ENCODE measurements at regions not wholly inside any gene's neighbourhood (a gene's known extent, or its start where the extent isn't known, plus 50 kb on each side); places are given as distances from the start of the nearest gene placed in this dataset.

DNA sequence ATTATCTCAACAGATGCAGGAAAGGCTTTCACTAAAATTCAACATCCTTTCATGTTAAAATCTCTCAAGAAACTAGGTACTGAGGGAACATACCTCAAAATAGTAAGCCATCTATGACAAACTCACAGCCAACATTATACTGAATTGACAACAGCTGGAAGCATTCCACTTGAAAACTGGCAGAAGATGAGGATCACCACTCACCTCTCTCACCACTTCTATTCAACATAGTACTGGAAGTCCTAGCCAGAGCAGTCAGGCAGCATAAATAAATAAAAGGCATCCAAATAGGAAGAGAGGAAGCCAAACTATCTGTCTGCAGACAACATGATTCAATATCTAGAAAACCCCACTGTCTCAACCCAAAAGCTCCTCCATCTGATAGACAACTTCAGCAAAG is 203.6 kb upstream of the GRAMD2B start:
- TF ChIP-seq, protein P1, sequence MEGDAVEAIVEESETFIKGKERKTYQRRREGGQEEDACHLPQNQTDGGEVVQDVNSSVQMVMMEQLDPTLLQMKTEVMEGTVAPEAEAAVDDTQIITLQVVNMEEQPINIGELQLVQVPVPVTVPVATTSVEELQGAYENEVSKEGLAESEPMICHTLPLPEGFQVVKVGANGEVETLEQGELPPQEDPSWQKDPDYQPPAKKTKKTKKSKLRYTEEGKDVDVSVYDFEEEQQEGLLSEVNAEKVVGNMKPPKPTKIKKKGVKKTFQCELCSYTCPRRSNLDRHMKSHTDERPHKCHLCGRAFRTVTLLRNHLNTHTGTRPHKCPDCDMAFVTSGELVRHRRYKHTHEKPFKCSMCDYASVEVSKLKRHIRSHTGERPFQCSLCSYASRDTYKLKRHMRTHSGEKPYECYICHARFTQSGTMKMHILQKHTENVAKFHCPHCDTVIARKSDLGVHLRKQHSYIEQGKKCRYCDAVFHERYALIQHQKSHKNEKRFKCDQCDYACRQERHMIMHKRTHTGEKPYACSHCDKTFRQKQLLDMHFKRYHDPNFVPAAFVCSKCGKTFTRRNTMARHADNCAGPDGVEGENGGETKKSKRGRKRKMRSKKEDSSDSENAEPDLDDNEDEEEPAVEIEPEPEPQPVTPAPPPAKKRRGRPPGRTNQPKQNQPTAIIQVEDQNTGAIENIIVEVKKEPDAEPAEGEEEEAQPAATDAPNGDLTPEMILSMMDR (IDR thresholded peaks at IDR 0.05), result no peak
- TF ChIP-seq POLR2A (IDR thresholded peaks at IDR 0.05), result no peak
